ENCODE measurements at regions not wholly inside any gene's neighbourhood (a gene's known extent, or its start where the extent isn't known, plus 50 kb on each side); places are given as distances from the start of the nearest gene placed in this dataset.

DNA sequence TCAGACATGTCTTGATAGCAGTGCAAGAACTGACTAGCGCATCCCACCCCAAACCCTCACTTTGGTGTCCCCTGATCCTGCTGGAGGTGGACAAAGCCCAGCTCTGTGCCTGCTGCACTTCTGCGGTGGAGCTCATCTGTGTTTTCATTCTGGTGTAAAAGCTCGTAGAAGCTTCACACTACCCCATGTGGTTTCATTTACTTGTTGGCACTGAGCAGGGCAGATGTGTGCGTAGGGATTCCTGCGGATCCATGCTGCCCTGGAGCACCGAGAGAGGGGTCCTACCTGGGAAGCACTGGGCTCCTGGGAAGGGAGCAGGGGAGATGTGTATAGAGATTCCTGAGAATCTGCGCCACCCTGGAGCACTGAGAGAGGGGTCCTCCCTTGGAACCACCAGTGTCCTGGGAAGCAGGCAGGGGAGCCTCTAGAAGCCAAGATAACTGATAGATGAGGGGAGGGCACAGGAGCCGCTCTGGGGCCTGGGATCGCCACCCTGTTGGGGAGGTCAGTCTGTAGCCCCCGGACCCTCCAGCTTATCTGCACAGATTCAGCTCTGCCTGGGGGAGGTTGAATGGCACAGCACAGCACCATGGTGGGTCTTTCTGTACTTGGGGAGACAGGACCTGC lies 106.9 kb upstream of the OTOS start:
- TF ChIP-seq, protein P1, sequence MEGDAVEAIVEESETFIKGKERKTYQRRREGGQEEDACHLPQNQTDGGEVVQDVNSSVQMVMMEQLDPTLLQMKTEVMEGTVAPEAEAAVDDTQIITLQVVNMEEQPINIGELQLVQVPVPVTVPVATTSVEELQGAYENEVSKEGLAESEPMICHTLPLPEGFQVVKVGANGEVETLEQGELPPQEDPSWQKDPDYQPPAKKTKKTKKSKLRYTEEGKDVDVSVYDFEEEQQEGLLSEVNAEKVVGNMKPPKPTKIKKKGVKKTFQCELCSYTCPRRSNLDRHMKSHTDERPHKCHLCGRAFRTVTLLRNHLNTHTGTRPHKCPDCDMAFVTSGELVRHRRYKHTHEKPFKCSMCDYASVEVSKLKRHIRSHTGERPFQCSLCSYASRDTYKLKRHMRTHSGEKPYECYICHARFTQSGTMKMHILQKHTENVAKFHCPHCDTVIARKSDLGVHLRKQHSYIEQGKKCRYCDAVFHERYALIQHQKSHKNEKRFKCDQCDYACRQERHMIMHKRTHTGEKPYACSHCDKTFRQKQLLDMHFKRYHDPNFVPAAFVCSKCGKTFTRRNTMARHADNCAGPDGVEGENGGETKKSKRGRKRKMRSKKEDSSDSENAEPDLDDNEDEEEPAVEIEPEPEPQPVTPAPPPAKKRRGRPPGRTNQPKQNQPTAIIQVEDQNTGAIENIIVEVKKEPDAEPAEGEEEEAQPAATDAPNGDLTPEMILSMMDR (IDR thresholded peaks at IDR 0.05), result no peak
- no peak for TF ChIP-seq POLR2A (IDR thresholded peaks at IDR 0.05)
